GM12878 (cell line): ENCODE measurements at regions not wholly inside any gene's neighbourhood (a gene's known extent, or its start where the extent isn't known, plus 50 kb on each side); places are given as distances from the start of the nearest gene placed in this dataset.

Source experiments
- ATAC-seq: fragments of 200-7000 bp; cut with Tn5 transposase; 3 replicates; pipeline ENCODE4 v1.9.1; 2020; ENCODE audit warnings: mild to moderate bottlenecking, moderate library complexity
- BruUV-seq: library from RNA; stranded (reverse); fragments of 400-500 nt; replicated peaks from 2 replicates; lab custom pipeline; 2021; lab: Mats Ljungman, UMichigan
- CTCF ChIA-PET: fragments of 300-600 bp; sonication (Branson Sonifier 250); formaldehyde crosslinking; extraction: SDS; loops from one replicate; lab custom pipeline; 2021; ENCODE audit warnings: inconsistent platforms; lab: Yijun Ruan, JAX
- POLR2A ChIA-PET: fragments of 350-600 bp; formaldehyde crosslinking; extraction: SDS; loops from one replicate; lab custom pipeline; 2021; ENCODE audit warnings: inconsistent platforms; lab: Charles Lee
- RAD21 ChIA-PET: fragments of 300-600 bp; sonication (Branson Sonifier 250); formaldehyde crosslinking; loops from one replicate; lab custom pipeline; 2023; ENCODE audit warnings: antibody characterized with exemption; ENCODE audit not compliant: unreplicated experiment; lab: Charles Lee
- SMC1A ChIA-PET: fragments of 300-600 bp; sonication (Branson Sonifier 250); formaldehyde crosslinking; loops from one replicate; lab custom pipeline; 2023; ENCODE audit not compliant: unreplicated experiment, uncharacterized antibody; lab: Charles Lee
- DNase-seq: peaks from one replicate; pipeline ENCODE4 v3.0.0-alpha.2; 2011; ENCODE audit warnings: low read depth, low spot score
- FAIRE-seq: peaks from 3 replicates; lab custom pipeline; 2011; peaks lifted over from hg19 to GRCh38; lab: Jason Lieb, UNC
- H2AFZ ChIP-seq: 2 replicates; pipeline ENCODE4 v1.6.0; 2011; ENCODE audit warnings: low read depth, low read length, control low read depth; ENCODE audit not compliant: control insufficient read depth
- H3K27ac ChIP-seq: 2 replicates; pipeline ENCODE4 v1.5.1; 2011; ENCODE audit warnings: control low read depth; ENCODE audit not compliant: control insufficient read depth, insufficient read depth
- H3K27me3 ChIP-seq, 2 experiments: replicated peaks in 1 of 2; 2 replicates each; pipeline versions ENCODE4 v1.6.0 to v1.6.1; 2011; ENCODE audit warnings: low read length in 1 of 2; ENCODE audit not compliant: control insufficient read depth in 2 of 2, insufficient read depth in 2 of 2
- H3K36me3 ChIP-seq, 2 experiments: 2 replicates each; pipeline ENCODE4 v1.5.1; 2011; ENCODE audit warnings: low read length in 1 of 2; ENCODE audit not compliant: control insufficient read depth in 2 of 2, insufficient read depth in 2 of 2
- H3K4me1 ChIP-seq: 2 replicates; pipeline ENCODE4 v1.6.1; 2011; ENCODE audit warnings: mild to moderate bottlenecking, low read length, moderate library complexity, mixed read lengths; ENCODE audit not compliant: control insufficient read depth, insufficient read depth
- H3K4me2 ChIP-seq: 2 replicates; pipeline ENCODE4 v1.6.0; 2011; ENCODE audit warnings: control low read depth; ENCODE audit not compliant: control insufficient read depth, insufficient read depth
- H3K4me3 ChIP-seq: fragments of 200-600 bp; sonication (generic); 2 replicates; pipeline ENCODE4 v1.5.1; 2016
- H3K79me2 ChIP-seq: 2 replicates; pipeline ENCODE4 v1.6.0; 2011; ENCODE audit warnings: low read length; ENCODE audit not compliant: control insufficient read depth, insufficient read depth
- H3K9ac ChIP-seq: 2 replicates; pipeline ENCODE4 v1.8.0; 2011; ENCODE audit warnings: low read length, control low read depth, mixed read lengths; ENCODE audit not compliant: control insufficient read depth, insufficient read depth
- H3K9me3 ChIP-seq: replicated peaks from 3 replicates; pipeline ENCODE4 v1.5.1; 2011; ENCODE audit warnings: mild to moderate bottlenecking, low read length; ENCODE audit not compliant: control insufficient read depth, insufficient read depth
- H4K20me1 ChIP-seq: 2 replicates; pipeline ENCODE4 v1.6.0; 2011; ENCODE audit not compliant: control insufficient read depth, insufficient read depth
- CEBPZ ChIP-seq: fragments of 150-350 bp; IDR thresholded peaks from 2 replicates; pipeline ENCODE4 v1.6.1; 2016; ENCODE audit warnings: low read depth, low read length
- HDAC6 ChIP-seq: fragments of 200-600 bp; sonication (generic); IDR thresholded peaks from one replicate; pipeline ENCODE4 v1.8.0; 2017; ENCODE audit warnings: antibody characterized with exemption; ENCODE audit not compliant: unreplicated experiment
- LARP7 ChIP-seq: fragments of 450-650 bp; IDR thresholded peaks from 2 replicates; pipeline ENCODE4 v1.6.1; 2017; ENCODE audit warnings: mild to moderate bottlenecking
- MXI1 ChIP-seq: fragments of 150-350 bp; IDR thresholded peaks from 2 replicates; pipeline ENCODE4 v1.6.1; 2011; ENCODE audit warnings: low read depth, mild to moderate bottlenecking, inconsistent platforms, low read length, improper control_type of control experiment
- MYC ChIP-seq: IDR thresholded peaks from 2 replicates; pipeline ENCODE4 v1.6.1; 2011; ENCODE audit warnings: mild to moderate bottlenecking, low read length, moderate library complexity, inconsistent platforms; ENCODE audit not compliant: insufficient read depth, insufficient replicate concordance, insufficient read length, severe bottlenecking
- NFYB ChIP-seq: IDR thresholded peaks from 2 replicates; pipeline ENCODE4 v1.6.1; 2011; ENCODE audit warnings: low read depth, mild to moderate bottlenecking, low read length, improper control_type of control experiment, moderate library complexity; ENCODE audit not compliant: insufficient read depth
- SMC3 ChIP-seq: IDR thresholded peaks from 2 replicates; pipeline ENCODE4 v1.6.1; 2011; ENCODE audit warnings: low read length, improper control_type of control experiment, borderline replicate concordance
- ZBTB40 ChIP-seq: fragments of 450-650 bp; IDR thresholded peaks from 2 replicates; pipeline ENCODE4 v1.6.1; 2016; ENCODE audit warnings: mild to moderate bottlenecking, moderate library complexity, borderline replicate concordance
- ZNF24 ChIP-seq: fragments of 450-650 bp; IDR thresholded peaks from 2 replicates; pipeline ENCODE4 v1.6.1; 2017; ENCODE audit warnings: antibody characterized with exemption, mild to moderate bottlenecking
- ZNF687 ChIP-seq: fragments of 450-650 bp; IDR thresholded peaks from 2 replicates; pipeline ENCODE4 v1.6.1; 2017; ENCODE audit warnings: mild to moderate bottlenecking, moderate library complexity
- WGBS: methylation state at CpG from one replicate; pipeline ENCODE4 v1.1.6; 2016; ENCODE audit warnings: low lambda C conversion rate; ENCODE audit not compliant: insufficient replicate concordance, insufficient coverage; ENCODE audit errors: missing lambda C conversion rate; 5-methylcytosine and 5-hydroxymethylcytosine counted together
- in situ Hi-C: fragments of 300-500 bp; cut with MboI; formaldehyde crosslinking; loops from 9 replicates; pipeline ENCODE4 v1.14.3; 2018; ENCODE audit warnings: mixed read lengths
- intact Hi-C: fragments of 100-400 bp; cut with micrococcal nuclease; formaldehyde crosslinking; loops from one replicate; pipeline ENCODE4 v1.14.2; 2022; ENCODE audit not compliant: unreplicated experiment

- in situ Hi-C loops = loop anchor here (10.0 kb wide), 2 partner anchors 53 to 123 kb away; no protein-coding TSS in a partner anchor
- Histone ChIP-seq H3K27ac (no peak overlapping the region), H3K36me3 (no peaks in the 10 kb centered on the region), H3K4me3 (no peak overlapping the region), H3K79me2 (no peaks in the 10 kb centered on the region), H2AFZ (no peak overlapping the region), H3K4me2 (no peak overlapping the region), H3K4me1 (no peaks in the 10 kb centered on the region)
- no peak for FAIRE-seq
- ChIA-PET RAD21 (no interaction called here), SMC1A (no interaction called here)
- no peak for ATAC-seq
- no TSS peak for BruUV-seq
- DNase-seq = no peak
- TF ChIP-seq ZBTB40 (no peak), CEBPZ (no peak), SMC3 (no peak), ZNF687 (no peak), MYC (no peak), LARP7 (no peak), MXI1 (no peak), NFYB (no peak), HDAC6 (no peak), ZNF24 (no peak)
- TF ChIP-seq, all 136 proteins: peak for 0
- Histone ChIP-seq H4K20me1 (no peaks in the 10 kb centered on the region), H3K9me3 (no peaks in the 10 kb centered on the region; the same call in 2 of the 3 replicates), H3K9ac (no peak overlapping the region), H3K27me3 (no peaks in the 10 kb centered on the region)
- intact Hi-C loops = no loop called here
- POLR2A ChIA-PET = no interaction called here
- WGBS = 50% methylated on average over 2 of the region's 3 CpGs
- CTCF ChIA-PET = no interaction called here
These were observed 585.3 kb downstream of the KCNJ18 start for GRCh38 chr17:22277595-22277994.
